AML-193 (cell line): ENCODE measurements at regions not wholly inside any gene's neighbourhood (a gene's known extent, or its start where the extent isn't known, plus 50 kb on each side); places are given as distances from the start of the nearest gene placed in this dataset.
"Not testable (repeated sequence)": the region's sequence is repeated elsewhere in the genome, so short reads cannot be mapped to it uniquely, and the experiment has no call there.

Experiments
- DNase-seq, 2 experiments: peaks; one replicate each; lab custom pipeline; 2025; lab: John Stamatoyannopoulos, UW

DNA sequence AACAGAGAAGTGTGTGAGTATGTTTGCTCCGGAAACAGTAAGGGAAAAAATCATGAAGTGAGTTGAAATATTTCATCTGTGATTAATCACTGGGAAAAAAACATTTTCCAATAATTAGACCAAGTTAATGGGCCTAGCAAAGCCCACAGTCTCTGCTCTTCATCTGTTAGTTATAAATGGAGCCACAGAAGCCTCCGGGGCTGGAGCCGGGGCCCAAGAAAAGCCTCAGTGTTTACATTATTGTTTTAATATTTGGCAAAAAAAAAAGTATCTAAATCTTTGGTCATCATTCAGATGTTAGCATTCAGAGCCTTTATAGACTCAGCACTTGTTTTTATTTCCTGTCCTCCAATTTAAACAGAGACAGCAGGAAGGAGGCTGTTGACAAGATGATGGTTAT lies 115.0 kb downstream of the UBE2U start:
- DNase-seq = no peak

DNA sequence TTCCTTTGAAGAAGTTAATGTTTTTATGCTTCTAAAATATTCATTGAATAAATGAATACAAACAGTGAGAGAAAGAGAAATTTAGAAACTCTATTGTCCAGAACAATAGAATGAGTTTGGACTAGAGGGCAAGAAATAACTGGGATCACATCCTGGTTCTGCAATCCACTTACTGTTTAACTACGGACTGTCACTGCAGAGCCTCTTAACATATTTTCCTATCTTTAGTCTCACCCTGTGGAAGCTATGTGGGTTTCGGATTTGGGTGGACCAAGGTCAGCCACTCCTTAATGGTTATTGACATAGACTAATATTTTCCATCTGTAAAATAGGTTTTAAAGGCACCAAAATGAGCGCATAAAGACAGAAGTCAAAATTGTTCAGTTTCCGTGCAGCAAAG lies 116.6 kb downstream of the UBE2U start:
- DNase-seq = no peak

DNA sequence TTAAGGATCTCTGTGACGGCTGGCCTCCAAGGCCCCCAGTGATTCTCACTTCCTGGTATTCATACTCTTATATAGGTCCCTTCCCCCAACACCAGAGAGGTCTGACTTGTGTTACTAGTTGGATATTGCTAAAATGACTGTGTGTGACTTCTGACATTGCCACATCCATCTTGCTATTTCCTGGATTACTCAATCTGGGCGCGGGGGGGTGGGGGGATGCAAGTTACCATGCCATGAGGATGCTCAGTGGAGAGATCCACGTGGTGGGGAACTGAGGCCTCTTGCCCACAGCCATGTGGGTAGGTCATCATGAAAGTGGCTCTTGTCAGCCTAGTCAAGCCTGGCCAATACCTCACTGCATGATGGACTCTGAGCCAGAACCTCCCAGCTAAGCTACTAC lies 117.0 kb downstream of the UBE2U start:
- peak; percentile 60 to 77 for DNase-seq

DNA sequence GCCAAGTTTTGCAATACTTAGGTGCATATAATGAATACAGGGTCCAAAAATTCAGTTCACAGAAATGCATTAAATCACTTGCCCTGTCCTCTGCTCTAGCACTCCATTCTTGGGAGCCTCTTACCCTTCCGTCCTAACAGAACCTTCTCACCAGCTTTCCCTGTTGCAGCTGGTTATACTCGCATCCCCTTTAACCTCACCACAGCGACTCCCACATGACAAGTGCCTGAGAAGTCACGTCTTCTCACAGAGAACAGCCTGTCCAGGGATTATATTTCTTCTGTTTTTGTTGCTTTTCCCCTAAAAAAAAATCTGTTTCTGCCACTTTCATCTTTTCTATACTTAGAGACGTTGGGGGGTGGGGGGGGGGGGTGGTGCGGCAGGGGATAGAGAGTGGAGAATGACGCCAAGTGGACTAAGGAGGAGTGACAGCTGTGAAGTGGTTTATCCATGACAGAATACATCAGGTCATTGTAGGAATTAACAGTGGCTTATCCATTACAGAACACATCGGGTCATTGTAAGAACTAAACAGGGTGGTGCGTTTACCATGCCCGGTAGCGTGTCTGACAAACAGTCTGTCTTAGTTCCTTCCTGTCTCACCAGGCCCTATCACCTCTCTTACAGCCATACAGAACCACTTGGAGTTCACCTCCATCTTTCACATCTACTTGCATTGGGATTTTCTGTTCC lies 117.6 kb downstream of the UBE2U start:
- no peak for DNase-seq

DNA sequence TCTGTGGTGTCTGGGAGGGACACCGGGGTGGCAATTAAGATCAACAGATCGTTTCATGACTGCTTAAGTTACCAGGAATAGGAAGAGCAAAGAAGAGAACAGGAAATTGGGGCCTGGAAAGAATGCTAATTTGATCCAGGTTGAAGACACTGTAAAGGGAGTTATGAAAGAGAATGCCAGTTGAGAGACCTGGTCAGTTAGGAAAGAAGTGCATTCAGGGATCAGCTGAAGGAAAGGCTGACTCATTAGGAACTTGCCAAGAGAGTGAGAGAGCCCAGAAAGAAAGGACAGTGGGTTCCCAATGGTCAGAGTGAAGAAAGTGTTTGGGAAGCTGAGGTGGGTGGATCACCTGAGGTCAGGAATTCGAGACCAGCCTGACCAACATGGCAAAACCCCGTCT lies 119.6 kb downstream of the UBE2U start:
- DNase-seq = no peak

DNA sequence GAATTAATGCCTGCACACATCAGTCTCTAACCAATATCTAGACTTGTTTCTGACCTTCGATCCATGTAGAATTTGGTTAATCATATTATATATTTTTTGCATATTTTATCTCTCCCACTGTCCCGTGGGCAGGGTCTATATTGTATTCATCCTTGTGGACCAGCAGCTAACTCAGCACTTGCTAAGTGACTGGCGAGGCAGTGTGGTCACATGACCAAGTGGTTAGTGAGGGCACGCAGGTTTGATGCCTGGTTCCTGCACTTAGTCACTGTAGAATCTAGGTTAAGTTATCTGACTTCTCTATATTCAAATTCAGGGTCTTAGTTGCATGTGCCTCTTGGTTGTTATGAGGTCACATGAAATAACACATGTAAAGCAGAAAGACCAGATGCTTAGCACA lies 120.5 kb downstream of the UBE2U start:
- no peak for DNase-seq

DNA sequence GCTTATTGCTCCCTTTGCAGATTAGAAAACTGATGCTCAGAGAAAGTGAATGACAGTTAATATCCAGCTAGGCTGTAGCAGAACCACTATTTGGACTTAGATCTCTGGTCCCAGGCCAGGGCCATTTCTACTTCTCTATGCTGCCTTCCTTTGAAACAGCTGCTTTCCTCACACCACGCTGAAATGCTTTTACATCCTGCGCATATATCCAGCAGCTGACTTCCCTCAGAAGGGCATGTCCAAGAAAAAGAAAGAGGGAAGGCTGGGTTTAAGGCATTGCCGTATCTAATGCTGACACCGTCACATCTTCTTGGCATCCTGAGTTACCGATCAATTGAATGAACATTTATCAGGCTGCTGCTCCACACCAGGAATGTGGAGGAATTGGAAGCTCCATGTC lies 122.4 kb downstream of the UBE2U start:
- DNase-seq = no peak

DNA sequence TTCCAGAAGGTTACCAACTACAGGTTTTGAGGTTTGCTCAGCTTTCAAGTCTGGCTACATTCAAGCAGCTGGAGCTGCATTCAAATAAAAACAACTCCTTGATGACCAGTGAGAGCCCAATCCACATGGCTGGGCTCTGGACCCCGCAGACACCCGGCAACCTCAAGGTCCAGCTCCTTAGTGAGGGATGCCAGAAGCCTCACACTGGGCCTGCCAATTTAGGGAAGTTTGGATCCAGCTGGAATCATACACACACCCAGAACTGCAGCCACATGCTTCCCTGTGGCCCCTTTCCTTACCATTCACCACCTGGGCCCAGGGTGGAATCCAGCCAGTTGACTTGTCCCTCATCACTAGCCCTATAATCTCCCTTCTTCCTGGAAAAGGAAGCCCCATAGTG lies 123.7 kb downstream of the UBE2U start:
- DNase-seq = no peak

DNA sequence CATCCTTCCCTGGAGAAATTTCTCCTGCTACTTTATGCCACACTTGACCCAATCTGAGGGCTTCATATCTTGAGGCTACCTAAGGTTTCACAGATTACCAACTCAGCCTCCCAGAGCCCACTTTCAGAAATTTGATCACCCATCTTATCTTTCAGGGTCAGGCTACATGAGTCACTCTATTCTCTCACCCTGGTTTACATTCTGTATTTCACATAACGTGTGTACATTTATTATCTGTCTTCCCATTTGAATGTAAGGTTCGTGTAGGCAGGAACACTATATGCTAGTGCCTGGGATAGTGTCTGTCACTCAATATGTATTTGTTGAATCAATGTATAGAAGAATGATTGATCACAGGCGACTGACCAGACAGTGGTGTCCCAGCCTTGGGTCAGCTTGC lies 124.8 kb downstream of the UBE2U start:
- no peak for DNase-seq

DNA sequence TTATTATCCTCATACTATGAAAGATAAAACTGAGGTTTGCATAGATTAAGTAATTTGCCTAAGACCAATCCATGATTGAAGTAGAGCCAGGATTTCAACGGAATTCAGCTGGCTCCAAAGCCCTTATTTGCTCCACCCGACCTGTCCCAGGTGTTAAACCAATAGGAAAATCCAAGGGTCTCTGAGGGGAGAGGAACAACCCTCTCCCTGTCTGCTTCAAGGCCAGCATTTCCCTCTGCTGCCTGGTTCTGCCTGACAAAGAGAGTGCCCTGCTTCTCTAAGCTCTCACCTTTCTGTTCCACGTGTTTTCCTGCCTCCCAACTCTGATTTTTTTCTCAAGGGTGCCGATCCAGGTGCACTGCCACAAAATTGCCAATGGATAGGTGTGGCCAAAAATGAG lies 127.4 kb downstream of the UBE2U start:
- no peak for DNase-seq

DNA sequence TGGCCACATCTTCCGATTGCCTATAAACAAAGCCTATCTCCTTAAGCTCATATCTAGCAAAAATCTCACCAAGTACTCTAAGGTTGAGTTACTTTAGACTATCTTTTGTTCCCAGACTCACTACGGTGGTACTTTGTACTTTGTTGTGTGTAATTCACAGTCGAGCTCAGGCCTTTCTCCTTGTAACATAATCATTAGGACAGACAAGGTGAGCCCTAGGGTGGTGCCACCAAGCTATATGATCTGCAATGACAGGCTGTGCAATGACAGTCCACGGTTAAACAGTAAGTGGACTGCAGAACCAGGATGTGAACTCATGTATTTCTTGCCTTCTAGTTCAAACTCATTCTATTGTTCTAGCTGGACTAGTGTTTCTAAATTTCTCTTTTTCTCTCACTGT lies 132.2 kb downstream of the UBE2U start:
- DNase-seq = no peak

DNA sequence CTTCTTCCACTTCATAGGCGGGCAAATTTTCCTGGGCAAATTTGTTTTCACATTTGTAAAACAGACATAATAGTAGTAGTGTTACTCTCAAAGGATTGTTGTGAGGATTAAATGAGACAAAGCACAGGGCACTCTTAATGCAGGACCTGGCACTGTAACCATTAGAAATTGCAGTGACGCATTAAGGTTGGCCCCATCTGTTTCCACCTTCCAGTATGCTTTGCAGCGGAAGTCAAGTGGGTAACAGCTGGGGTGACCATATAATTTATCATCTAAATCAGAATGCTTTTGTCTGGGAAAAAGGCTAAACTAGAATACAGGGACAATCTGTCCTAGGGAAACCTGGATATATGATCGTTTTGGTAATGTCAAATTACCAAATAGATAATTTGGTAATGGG lies 132.5 kb upstream of the CACHD1 start:
- no peak for DNase-seq

DNA sequence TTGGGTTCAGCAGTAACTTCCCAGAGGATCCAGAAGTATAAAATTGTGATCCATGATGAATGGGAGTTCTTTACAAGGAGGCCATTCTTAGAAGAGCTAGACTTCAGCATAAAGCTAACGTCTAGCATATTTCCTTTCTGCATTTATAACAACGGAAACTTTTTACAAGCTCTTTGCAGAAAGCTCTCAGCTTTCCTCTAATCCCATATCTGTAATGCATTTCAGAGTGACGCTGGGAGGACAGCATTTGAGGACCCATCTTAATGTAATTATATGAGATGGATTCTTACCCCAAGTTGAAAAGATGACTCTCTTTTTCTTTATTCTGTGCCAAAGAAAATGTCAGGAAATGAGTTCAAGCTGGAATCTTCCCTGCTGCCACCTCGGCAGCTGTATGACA lies 132.0 kb upstream of the CACHD1 start:
- DNase-seq = no peak

DNA sequence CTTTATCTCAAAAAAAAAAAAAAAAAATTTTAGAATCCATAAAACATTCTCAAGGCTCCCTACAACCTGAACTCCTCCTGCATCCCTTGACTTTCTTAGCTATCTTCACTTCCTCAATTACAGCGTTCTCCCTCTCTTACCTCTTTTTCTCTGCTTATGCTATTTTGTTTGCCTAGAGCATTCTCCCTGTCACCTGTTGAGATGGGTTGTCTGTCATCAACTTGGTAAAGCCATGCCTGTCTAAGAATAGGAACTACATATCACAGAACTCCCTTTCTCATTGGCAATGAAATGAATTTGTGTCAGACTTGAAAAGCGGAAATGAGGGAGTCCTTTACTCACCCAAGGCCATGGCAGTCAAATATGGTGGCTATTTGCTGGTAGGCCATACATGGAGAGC lies 129.6 kb upstream of the CACHD1 start:
- DNase-seq = no peak

DNA sequence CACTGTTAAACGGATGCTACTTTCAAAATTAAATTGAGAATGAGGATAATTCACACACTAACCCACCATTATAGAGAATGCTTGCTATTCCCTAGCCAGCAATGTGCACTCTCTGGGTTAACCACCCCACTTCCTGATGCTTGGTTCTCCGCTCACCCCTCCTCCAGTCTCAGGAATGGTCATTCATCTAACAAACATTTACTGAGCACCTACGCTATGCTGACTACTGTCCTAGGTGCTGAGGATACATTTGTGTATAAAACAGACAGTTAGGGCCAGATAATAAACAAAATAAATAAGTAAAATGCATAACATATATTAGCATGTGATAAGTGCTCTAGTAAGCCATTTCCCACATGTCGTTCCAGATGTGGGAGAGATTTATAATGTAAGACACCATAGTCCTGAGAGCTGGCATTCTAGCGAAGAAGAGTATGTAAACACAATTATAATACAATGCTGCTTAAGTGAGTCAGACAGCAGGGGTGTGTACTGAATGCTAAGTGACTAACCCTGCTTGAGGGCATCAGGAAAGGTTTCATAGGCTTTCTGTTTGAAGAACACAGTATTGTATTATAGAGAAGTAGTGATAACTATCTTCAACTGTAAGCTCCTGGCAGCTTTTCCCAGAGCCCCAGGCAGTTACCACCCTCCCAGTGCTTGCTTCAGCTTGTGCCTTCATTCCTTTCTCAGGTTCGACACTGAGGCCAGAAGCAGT lies 126.7 kb upstream of the CACHD1 start:
- DNase-seq = no peak

DNA sequence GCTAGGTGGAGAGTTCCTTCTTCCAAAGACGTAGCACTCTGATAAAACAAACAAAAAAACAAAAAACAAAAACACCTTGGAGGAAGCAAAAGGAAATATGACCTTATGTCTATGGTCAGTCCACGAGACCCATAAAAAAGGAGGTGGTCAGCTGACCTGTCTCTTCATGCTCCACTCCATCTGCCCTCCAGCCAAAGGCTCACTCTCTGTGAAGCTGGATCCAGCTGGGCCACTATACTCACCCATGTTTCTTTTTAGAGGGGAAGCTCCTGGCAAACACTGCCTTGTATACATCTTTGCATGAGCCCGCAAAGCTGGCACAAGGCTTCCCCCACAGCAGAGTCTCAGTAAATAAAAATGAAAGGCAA lies 126.1 kb upstream of the CACHD1 start:
- DNase-seq = no peak

DNA sequence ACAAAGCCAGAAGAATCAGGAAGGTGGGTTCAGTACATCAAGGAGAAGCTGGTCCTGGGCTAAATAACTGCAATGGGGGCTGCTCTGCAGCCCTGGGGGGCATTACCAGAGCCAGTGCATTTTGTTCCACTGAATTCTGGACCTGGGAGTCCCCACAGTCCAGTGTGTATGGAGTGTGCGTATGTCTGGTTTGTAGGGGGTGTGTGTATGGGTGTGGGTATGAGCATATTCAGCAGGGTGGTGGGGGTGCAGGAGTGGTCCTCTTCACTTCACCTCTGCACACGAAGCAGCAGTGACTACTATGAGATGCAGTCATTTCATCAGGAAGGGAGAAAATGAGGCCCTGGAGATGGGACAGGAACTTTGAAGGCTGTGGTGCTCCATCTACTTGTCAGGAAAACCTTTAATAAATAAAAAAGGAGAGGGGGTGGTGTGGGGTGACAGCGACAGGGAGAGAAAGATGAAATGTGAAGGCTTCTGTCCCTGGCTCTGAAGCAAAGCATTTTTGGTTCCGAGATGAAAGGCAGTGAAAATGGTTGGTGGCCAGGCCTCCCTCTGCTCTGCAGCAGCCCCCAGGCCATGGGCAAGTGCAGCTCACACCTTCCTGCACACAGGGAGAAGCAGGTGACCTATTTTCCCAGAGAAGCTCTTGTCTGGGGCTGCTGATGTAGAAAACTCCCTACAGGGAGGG lies 121.5 kb upstream of the CACHD1 start:
- no peak for DNase-seq

DNA sequence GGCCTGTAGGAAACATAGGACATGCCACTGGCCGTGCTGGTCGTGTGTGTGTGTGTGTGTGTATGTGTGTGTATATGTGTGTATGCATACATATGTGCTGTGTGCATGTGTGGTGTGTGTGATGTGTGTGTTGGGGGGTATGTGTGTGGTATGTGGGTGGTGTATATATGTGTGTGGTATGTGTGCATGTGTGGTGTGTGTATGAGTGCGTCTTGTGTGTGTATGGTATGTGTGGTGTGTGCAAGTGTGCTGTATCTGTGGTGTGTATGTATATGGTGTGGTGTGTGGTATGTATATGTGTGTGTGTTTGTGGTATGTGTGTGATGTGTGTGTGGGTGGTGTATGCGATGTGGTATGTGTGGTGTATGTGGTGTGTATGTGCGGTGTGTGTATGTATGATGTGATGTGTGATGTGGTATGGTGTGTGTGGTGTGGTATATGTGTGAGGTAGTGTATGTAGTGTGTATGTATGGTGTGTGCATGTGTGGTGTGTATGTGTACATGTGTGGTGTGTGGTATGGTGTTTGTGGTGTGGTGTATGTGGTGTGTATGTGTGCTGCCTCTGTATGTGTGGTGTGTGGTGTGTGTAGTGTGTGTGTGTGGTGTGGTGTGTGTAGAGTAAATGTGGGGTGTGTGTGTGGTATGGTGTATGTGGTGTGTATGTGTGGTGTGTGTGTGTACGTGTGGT lies 120.8 kb upstream of the CACHD1 start:
- no peak for DNase-seq

DNA sequence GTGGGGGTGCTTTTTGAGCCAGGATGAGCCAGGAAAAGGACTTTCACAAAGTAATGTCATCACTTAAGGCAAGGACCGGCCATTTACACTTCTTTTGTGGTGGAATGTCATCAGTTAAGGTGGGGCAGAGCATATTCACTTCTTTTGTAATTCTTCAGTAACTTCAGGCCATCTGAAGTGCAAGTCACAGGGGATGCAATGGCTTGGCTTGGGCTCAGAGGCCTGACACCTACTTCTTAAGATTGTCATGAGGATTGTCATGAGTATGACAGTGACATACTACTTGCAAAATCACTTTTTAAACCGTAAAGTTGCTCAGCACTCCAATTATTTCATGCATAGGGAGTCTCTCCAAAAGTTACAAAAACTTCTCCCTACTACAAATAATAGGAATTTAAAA lies 114.4 kb upstream of the CACHD1 start:
- not testable (repeated sequence) for DNase-seq

DNA sequence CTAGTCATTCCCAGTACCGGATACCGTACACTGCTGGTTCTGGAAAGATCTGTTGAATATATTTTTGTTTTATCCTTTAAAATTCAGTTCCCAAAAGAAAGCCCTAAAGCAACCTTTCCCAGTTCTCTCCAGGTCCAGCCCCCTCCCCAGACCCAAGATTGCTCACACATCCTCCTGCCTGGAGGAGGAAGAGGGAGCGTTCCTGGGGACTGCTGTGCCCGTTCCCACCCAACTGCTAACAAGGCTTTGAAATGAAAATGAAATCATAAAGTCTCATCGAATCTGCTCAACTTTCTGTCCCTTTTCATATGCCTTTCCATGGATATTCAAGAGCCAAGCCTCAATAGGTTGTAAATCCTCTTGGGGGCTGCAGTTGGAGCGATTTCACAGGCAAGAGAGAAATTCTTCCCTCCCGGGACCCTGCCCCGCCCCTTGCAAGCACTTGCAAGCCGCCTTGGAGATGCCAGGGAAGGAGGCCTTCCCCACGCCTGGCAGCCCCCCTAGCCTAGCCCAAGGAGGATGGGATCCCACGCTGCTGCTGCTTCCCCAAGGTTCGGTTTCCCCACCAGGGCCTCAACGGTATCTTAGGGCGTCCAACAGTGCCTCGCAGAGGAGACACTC lies 113.2 kb upstream of the CACHD1 start:
- no peak for DNase-seq

DNA sequence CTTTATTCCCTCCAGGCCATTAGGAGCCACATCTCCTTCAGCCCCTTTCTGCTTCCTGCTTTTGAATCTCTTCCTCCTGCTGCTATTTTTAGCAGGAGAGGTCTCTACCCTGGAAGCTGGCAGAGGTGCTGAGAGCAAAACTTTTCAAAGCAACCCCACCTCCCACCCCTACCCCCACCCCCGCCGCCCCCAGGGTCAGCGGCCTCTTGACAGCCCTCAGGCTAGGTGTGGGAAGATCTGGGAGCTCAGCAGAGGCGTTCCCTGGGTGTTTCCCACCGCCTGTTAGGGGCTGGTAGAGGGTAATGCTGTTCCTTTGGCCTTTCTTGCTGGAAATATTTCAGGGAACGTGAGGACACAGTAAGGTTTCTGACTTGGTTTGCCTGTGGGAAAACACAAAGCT lies 112.5 kb upstream of the CACHD1 start:
- DNase-seq = no peak

DNA sequence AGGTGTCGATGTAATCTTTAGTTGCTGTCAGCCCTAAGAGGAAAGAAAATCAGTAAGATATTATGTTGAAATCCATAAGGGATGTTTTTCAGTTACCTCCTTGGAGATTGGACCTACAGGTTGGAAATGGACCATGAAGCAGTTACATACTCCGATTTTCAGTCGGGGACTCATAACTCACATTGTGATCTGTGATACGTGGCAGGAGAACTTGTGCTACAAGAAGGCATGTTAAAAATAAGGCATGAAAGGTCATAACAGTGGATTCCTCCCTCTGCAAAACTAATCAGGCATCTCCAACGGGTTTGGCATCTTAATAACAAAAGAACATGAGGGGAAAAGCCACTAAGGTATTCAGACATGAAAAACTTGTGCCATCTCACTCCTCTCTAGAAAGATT lies 111.2 kb upstream of the CACHD1 start:
- no peak for DNase-seq
